Activated T-helper 17 cell treated with anti-CD3 and anti-CD28 coated beads, Interleukin-2, amount 50 U/mL, for 72 hours (primary cell): ENCODE measurements at regions not wholly inside any gene's neighbourhood (a gene's known extent, or its start where the extent isn't known, plus 50 kb on each side); places are given as distances from the start of the nearest gene placed in this dataset.

Source experiments
- ATAC-seq: fragments of 150-1000 bp; cut with Tn5 transposase; replicated peaks from 2 replicates; pipeline ENCODE4 v1.10.0; 2021; ENCODE audit warnings: mild to moderate bottlenecking, moderate library complexity
- H3K27ac Mint-ChIP-seq: one replicate; pipeline ENCODE4 v1.8.0; 2022; ENCODE audit warnings: mixed read lengths
- H3K27me3 Mint-ChIP-seq: one replicate; pipeline ENCODE4 v1.8.0; 2022; ENCODE audit warnings: mixed read lengths
- H3K36me3 Mint-ChIP-seq: one replicate; pipeline ENCODE4 v1.8.0; 2022; ENCODE audit warnings: low read depth, mild to moderate bottlenecking, mixed read lengths
- H3K4me1 Mint-ChIP-seq: one replicate; pipeline ENCODE4 v1.8.0; 2022; ENCODE audit warnings: mixed read lengths
- H3K4me3 Mint-ChIP-seq: one replicate; pipeline ENCODE4 v1.8.0; 2022; ENCODE audit warnings: mild to moderate bottlenecking, mixed read lengths
- H3K9me3 Mint-ChIP-seq: one replicate; pipeline ENCODE4 v1.8.0; 2022; ENCODE audit warnings: mixed read lengths

DNA sequence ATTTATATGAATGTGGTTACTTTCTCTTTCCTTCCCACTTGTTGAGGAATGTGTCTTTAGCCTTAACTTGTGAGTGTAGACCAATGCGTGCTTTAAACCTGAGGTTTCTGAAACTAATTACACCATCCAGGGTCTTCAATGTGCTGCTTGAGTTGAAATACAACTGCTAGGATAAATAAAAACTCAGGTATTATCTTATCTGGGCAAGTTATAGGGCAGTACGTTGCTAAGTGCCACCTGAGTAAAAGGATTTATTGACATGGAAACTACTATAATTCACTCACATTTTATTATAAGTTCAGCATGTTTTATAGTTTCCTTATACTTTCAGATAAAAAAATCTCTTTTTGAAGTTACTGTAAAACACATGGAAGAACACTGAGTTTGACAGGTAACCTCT, 1136.8 kb upstream of the NUDT12 start:
- H3K36me3 Mint-ChIP-seq, result no peaks in the 10 kb centered on the region
- H3K27me3 Mint-ChIP-seq, result no peaks in the 10 kb centered on the region
- H3K4me3 Mint-ChIP-seq, result no peak overlapping the region
- H3K4me1 Mint-ChIP-seq, result no peaks in the 10 kb centered on the region
- no peak overlapping the region for H3K27ac Mint-ChIP-seq
- ATAC-seq, result no peak
- H3K9me3 Mint-ChIP-seq, result peaks cover 9% of the 10 kb centered on the region

DNA sequence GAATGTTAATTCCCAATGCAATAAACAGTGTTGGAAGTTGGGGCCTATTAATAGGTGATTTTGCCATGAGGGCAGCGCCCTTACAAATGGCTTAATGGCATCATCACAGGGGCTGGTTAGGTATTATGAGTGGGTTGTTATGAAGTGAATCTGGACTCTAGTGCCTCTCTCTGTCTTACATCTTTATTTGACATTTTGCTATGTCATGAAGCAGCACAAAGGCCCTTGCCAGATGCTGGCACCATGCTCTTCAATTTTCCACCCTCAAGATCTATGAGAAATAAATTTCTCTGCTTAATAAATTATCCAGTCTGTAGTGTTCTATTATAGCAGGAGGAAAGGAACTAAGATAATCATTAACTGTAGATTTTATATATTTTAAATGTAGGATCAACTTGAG, 1098.7 kb upstream of the NUDT12 start:
- Mint-ChIP-seq H3K4me3 (no peak overlapping the region), H3K27ac (no peak overlapping the region), H3K9me3 (peaks cover 9% of the 10 kb centered on the region), H3K4me1 (no peaks in the 10 kb centered on the region), H3K27me3 (no peaks in the 10 kb centered on the region), H3K36me3 (no peaks in the 10 kb centered on the region)
- ATAC-seq, result no peak

DNA sequence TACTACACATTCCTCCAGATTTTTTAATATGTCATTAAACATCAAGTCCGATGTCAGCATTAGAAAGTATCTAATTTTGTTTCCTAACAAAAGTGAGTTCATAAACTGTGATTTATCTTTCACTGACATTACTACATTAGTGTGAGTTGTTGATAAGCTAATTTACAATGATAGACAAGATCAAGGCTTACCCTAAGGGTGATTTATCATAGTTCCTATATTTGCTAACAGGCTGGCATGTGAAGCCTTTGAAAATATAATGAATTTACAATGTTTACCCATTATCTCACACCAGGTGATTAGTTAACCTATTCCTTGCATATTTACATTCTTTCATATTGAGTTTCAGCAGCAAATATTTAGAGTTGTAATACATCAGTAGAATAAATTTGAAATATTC, 1096.9 kb upstream of the NUDT12 start:
- Mint-ChIP-seq H3K4me1 (no peaks in the 10 kb centered on the region), H3K4me3 (no peak overlapping the region), H3K9me3 (peaks cover 17% of the 10 kb centered on the region), H3K27ac (no peak overlapping the region), H3K36me3 (no peaks in the 10 kb centered on the region), H3K27me3 (no peaks in the 10 kb centered on the region)
- ATAC-seq, result no peak

DNA sequence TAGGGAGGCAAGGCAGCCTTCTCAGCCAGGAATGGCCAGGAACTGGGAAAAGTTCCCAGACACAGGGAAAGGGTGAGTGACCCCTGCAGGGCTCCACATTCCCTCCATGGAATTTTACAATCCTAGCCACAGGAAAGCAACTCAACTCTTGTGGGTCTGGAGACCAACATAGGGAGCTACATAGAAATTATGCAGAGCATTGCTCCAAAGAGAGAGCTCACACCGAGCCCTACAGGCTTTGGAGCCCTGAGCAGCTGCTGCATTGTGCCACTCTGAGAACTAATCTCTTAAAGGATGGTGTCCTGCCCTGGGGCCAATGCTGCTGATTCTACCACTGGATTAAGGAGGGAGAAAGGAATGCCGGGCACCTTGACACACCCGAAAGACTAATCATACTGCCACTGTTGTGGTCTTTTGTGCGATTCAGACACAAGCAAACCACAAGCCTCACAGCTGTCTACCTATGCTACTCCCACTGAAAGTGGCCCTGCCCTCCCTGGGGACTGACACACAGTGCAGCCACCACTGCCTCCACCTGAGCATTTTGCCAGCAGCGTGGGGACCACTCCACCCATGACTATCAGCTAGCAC, 1089.8 kb upstream of the NUDT12 start:
- no peak for ATAC-seq
- Mint-ChIP-seq H3K4me3 (no peak overlapping the region), H3K36me3 (no peaks in the 10 kb centered on the region), H3K4me1 (no peaks in the 10 kb centered on the region), H3K9me3 (peaks cover 25% of the 10 kb centered on the region), H3K27ac (no peak overlapping the region), H3K27me3 (no peaks in the 10 kb centered on the region)

DNA sequence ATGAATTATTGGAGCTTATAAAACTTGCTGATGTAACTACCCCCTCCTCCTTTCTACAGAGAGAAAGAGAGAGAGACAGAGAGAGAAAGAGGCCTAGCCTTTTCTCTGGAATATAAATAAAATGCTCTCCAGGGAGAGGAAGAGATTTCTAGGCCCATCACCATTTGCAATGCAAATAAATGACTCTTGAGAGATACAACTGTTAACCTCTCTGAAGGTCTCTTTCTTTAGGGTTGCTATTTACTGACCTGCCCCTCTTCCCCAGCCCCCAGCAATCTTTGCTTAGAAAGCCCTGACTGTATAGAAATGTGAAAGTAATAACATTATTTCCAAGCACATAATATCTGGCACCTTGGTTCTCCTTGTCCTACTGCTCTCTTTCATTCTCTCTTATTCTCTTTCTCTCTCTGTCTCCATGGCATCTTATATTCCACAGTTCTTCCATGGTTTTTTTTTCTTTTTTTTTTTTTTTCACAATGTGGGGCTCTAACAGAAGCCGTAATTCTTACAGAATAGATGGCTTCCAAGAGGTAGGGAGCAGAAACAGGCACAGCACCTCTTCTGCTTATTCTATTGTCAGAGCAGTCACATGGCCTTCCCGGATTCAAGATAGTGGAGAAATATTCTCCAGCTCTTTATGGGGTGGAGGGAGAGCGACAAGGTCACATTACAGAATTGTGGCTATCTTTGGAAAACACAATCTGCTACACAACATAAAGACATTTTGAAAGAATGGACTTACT, 1087.9 kb upstream of the NUDT12 start:
- Mint-ChIP-seq H3K9me3 (peaks cover 16% of the 10 kb centered on the region), H3K27ac (no peak overlapping the region), H3K36me3 (no peaks in the 10 kb centered on the region), H3K4me1 (no peaks in the 10 kb centered on the region), H3K27me3 (no peaks in the 10 kb centered on the region), H3K4me3 (no peak overlapping the region)
- ATAC-seq, result no peak

DNA sequence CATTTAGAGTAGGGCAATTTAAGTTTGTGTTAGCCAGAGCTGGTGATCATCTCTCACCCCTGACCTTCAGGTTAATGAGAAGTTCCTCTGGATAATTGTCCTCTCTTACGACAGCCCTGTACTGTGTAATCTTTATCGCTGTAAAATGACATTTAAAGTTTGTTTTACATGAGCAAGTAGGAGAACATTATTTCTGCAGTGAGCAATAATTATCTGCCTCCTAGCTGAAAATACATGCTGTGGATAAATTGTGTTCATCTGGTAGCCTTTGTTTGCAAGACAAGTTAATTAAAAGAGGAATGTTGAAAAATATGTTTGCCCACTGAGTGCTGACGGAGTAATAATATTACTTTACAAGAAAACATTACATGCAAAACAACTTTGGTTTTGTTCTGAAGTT, 1083.8 kb upstream of the NUDT12 start:
- no peaks in the 10 kb centered on the region for H3K27me3 Mint-ChIP-seq
- ATAC-seq, result no peak

DNA sequence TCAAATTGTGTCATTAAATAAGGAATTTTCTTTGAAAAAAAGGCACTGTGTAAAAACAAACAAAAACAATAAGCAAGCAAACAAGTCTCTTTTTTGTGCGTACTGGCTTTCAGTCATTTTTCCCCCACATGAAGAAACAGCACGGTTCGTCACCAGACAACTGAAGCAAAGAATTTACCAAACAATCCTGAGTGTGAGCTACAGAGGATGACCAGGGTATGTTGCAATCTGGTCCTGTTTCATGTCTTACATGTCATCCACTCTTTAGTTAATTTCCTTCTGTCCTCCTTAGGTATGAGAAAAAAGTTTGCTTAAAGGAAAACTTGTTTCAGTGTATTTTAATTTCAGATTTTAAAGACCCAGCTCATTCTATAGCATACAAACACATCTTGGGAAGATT, 1080.7 kb upstream of the NUDT12 start:
- no peak overlapping the region for H3K4me3 Mint-ChIP-seq
- H3K4me1 Mint-ChIP-seq, result no peaks in the 10 kb centered on the region
- no peak for ATAC-seq
- no peaks in the 10 kb centered on the region for H3K36me3 Mint-ChIP-seq
- peaks cover 4% of the 10 kb centered on the region for H3K9me3 Mint-ChIP-seq
- no peak overlapping the region for H3K27ac Mint-ChIP-seq
- no peaks in the 10 kb centered on the region for H3K27me3 Mint-ChIP-seq

More for the DNA sequence above, 1083.8 kb upstream of the NUDT12 start:
- peaks cover 8% of the 10 kb centered on the region for H3K9me3 Mint-ChIP-seq
- no peaks in the 10 kb centered on the region for H3K36me3 Mint-ChIP-seq
- no peak overlapping the region for H3K27ac Mint-ChIP-seq
- no peak overlapping the region for H3K4me3 Mint-ChIP-seq
- H3K4me1 Mint-ChIP-seq, result no peaks in the 10 kb centered on the region

DNA sequence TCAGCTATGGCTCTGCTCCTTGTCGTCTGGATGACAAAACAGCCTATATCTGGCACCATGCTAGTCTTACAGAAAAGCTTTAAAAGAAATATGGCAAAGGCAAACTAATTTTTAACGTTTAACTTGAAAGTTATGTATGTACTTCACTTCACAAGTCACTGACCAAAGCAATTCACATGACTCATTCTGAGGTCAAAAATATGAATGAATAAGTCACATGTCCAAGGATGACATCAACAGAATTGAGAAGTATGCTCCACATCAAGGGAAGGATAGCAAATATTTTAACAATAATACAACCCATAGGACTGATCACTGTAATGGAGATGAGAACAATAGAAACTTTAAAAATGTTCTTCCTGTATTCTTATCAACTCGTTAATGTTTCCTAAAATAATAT, 1072.6 kb upstream of the NUDT12 start:
- Mint-ChIP-seq H3K36me3 (no peaks in the 10 kb centered on the region), H3K4me3 (no peak overlapping the region), H3K27ac (no peak overlapping the region), H3K9me3 (peaks cover 7% of the 10 kb centered on the region), H3K4me1 (no peaks in the 10 kb centered on the region), H3K27me3 (no peaks in the 10 kb centered on the region)
- ATAC-seq, result no peak

DNA sequence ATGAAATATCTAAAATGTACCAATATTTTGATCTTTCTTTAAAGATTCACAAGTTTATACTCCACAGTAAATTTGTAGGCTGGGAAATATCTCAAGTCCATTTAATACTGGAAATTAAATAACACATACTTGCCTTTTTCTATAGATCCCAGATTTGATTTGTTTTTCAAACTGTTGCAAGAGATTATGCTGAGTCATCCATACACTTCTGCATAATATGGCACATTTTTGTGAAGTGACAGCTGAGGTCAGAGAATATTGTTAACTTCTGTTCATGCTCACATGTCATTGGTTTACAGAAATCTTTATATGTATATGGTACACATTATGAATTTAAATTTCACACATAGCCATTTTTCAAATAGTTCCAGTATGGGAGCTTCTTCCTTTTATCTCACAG, 1066.3 kb upstream of the NUDT12 start:
- Mint-ChIP-seq H3K9me3 (peaks cover 4% of the 10 kb centered on the region), H3K27me3 (no peaks in the 10 kb centered on the region), H3K4me3 (no peak overlapping the region), H3K27ac (no peak overlapping the region), H3K36me3 (no peaks in the 10 kb centered on the region), H3K4me1 (no peaks in the 10 kb centered on the region)
- no peak for ATAC-seq

DNA sequence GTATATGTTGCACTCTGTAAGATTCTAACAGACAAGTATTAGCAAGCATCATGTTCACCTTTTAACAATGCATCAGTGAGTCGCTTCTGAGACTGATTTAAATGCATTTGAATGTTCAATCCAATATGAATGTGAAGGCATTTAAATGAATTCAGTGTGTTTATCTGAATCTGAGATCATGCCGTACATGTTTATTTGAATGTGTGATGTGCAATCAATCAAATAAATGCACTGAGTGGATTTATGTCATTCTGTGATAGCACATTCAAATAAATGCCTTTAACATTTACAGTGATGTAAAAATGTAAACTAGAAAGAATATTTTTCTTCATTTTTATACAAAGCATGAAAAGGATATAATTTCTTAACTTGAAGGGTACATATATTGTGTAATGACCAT, 1063.5 kb upstream of the NUDT12 start:
- Mint-ChIP-seq H3K27ac (no peak overlapping the region), H3K36me3 (no peaks in the 10 kb centered on the region), H3K9me3 (peaks cover 4% of the 10 kb centered on the region), H3K4me1 (no peaks in the 10 kb centered on the region), H3K4me3 (no peak overlapping the region), H3K27me3 (no peaks in the 10 kb centered on the region)
- ATAC-seq, result no peak

DNA sequence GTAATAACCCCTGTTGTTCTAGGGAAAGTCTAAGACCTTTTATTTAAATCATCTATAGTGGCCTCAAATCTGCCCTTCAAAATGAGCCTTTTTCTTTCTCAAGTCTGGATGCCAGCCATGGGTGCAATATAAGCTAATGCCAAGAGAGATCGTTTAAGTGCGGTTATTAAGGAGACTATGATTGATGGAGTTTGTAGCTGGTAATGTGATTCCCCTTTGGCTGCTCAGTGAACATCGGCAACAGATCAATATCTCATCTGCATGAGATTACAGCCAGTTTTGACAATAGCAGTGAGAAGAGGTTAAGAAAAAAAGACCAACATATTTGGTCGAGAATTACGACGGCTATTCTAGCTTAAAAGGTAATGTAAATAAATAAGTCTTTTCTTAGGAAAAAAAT, 1049.4 kb upstream of the NUDT12 start:
- Mint-ChIP-seq H3K36me3 (no peaks in the 10 kb centered on the region), H3K27me3 (no peaks in the 10 kb centered on the region), H3K4me1 (no peaks in the 10 kb centered on the region), H3K9me3 (peaks cover 9% of the 10 kb centered on the region), H3K27ac (no peak overlapping the region), H3K4me3 (no peak overlapping the region)
- no peak for ATAC-seq

DNA sequence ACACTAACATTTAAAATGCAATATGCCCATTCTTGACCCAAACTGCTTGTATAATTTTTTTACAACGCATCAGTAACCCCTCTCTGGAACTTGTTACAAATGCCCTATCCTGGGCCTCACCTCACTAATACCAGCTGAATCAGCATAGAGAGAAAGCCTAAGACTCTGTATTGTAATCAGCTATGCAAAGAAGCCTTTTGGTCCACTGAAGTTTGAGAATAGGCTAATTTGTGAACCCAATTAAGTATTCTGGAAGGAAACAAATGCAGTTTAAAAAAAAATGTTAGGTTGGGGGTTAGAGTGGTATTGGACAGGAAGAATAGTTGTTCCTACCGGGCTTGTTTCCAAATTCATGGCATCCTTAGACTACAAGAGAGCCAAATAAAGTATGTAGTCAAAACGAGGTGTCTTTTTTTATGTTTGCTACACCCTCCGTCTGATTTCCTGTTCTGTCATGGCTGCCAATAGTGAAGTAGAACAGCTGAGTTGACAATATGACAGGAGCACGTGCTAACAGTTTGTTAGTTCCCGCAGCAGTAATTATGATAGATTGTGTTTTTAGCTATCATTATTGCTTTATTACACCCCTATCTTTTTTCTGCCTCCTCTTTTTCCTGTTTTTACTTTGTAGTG, 1048.7 kb upstream of the NUDT12 start:
- no peaks in the 10 kb centered on the region for H3K27me3 Mint-ChIP-seq
- no peak for ATAC-seq
- peaks cover 9% of the 10 kb centered on the region for H3K9me3 Mint-ChIP-seq
- no peaks in the 10 kb centered on the region for H3K4me1 Mint-ChIP-seq
- H3K27ac Mint-ChIP-seq, result no peak overlapping the region
- no peaks in the 10 kb centered on the region for H3K36me3 Mint-ChIP-seq
- H3K4me3 Mint-ChIP-seq, result no peak overlapping the region

DNA sequence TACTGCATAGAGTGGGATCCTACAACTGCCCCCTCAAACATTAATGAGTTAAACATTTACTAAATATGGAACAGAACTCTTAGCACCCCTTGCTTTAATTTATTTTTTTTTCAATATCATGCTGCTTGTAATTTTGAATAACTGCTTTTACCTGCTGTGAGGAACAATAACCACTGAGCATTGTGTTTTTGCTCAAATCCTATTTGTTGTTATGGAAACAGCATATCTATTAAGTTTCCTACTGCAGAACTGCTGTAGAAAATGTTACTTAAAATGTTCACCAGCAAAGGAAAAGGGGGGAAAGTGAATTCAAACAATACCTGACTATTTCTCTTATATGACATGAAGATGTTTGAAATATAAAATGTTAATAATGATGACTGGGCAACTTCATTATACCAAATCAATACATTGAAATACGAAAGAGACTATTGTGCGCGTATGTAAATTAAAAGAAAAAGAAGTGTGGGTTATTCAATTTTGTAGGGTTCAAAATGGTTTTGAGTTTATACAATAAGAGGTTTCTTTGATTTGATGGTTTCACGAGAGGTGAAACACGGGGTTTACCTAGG, 1043.8 kb upstream of the NUDT12 start:
- no peak overlapping the region for H3K4me3 Mint-ChIP-seq

DNA sequence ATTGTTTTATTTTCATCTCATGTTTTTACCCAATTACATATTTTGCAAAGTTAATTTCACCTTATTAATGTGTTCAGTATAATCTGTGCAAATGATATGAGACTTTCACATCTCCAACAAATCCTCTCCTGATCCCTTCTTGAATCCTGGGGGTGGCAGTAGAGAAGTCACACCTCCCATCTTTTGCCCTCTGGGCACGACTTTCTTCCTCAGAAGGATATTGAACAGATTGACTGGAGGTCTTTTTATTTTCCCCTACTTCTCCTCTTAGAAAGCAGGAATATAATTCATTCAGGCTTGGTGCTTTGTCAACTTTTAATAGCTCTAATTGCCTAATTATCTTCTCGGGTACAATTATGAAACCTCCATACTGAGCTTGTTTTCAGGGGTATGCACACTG, 1037.1 kb upstream of the NUDT12 start:
- ATAC-seq, result no peak
- peaks cover 22% of the 10 kb centered on the region for H3K9me3 Mint-ChIP-seq

More for the DNA sequence above, 1043.8 kb upstream of the NUDT12 start:
- Mint-ChIP-seq H3K27me3 (no peaks in the 10 kb centered on the region), H3K27ac (no peak overlapping the region), H3K9me3 (peaks cover 10% of the 10 kb centered on the region), H3K36me3 (no peaks in the 10 kb centered on the region), H3K4me1 (no peaks in the 10 kb centered on the region)
- no peak for ATAC-seq

DNA sequence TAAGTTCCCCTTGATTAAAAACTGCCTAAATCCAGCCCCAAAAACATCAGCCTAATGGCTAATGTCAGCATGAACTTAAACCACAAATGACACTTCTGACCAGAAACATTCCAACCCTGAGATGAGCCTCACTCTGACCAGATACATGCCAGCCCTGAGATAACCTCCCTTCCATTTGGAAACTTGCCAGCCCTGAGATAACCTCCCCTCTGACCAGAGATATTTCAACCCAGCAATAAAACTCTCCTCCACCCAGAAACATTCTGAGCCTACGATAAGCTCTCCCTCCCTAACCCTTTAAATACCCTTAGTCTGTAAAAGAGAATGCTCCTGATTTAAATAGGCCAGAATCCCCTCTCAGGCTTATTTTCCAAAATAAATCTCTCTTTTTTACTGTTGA, 1035.7 kb upstream of the NUDT12 start:
- Mint-ChIP-seq H3K27ac (no peak overlapping the region), H3K4me3 (no peak overlapping the region), H3K4me1 (no peaks in the 10 kb centered on the region), H3K36me3 (no peaks in the 10 kb centered on the region), H3K9me3 (peaks cover 22% of the 10 kb centered on the region), H3K27me3 (no peaks in the 10 kb centered on the region)
- no peak for ATAC-seq

More for the DNA sequence above, 1037.1 kb upstream of the NUDT12 start:
- Mint-ChIP-seq H3K4me1 (no peaks in the 10 kb centered on the region), H3K27me3 (no peaks in the 10 kb centered on the region), H3K27ac (no peak overlapping the region), H3K36me3 (no peaks in the 10 kb centered on the region), H3K4me3 (no peak overlapping the region)
